A549 (cell line): ENCODE measurements at regions not wholly inside any gene's neighbourhood (a gene's known extent, or its start where the extent isn't known, plus 50 kb on each side); places are given as distances from the start of the nearest gene placed in this dataset.

ENCODE experiments used
- ATAC-seq, 2 experiments: fragments of 200-7000 bp in 1 of 2; fragments of >200 bp in 1 of 2; cut with Nextera tagmentation in 1 of 2; cut with Tn5 transposase in 1 of 2; 3 replicates each; pipeline versions ENCODE4 v1.8.0 to v1.9.1; 2018 to 2020; ENCODE audit warnings: mild to moderate bottlenecking in 1 of 2, moderate library complexity in 1 of 2
- CTCF ChIA-PET: fragments of 300-600 bp; sonication (Branson Sonifier 250); formaldehyde crosslinking; extraction: SDS; loops from one replicate; lab custom pipeline; 2021; ENCODE audit warnings: antibody characterized with exemption, inconsistent platforms; lab: Yijun Ruan, JAX
- POLR2A ChIA-PET: fragments of 350-600 bp; formaldehyde crosslinking; extraction: SDS; loops from one replicate; lab custom pipeline; 2021; ENCODE audit warnings: antibody characterized with exemption, inconsistent platforms; lab: Yijun Ruan, JAX
- DNase-seq, 2 experiments: peaks; one replicate each; pipeline versions ENCODE4 v3.0.0 to v3.0.0-alpha.2; 2011 to 2016; ENCODE audit warnings: low read depth in 1 of 2, low spot score in 1 of 2
- FAIRE-seq: peaks from 2 replicates; lab custom pipeline; 2011; peaks lifted over from hg19 to GRCh38; lab: Jason Lieb, UNC
- H3K27ac ChIP-seq, 2 experiments: fragments of >200 bp; sonication (Bioruptor Twin); formaldehyde crosslinking; 3 replicates each; pipeline ENCODE4 v1.5.1; 2016 to 2017
- H3K4me1 ChIP-seq: fragments of >200 bp; sonication (Bioruptor Twin); formaldehyde crosslinking; 3 replicates; pipeline ENCODE4 v1.6.1; 2016
- H3K4me2 ChIP-seq: fragments of >200 bp; sonication (Bioruptor Twin); formaldehyde crosslinking; 3 replicates; pipeline ENCODE4 v1.6.1; 2016
- H3K4me3 ChIP-seq: fragments of >200 bp; sonication (Bioruptor Twin); formaldehyde crosslinking; 3 replicates; pipeline ENCODE4 v1.5.1; 2016
- H3K9me3 ChIP-seq: fragments of >200 bp; sonication (Bioruptor Twin); formaldehyde crosslinking; 3 replicates; pipeline ENCODE4 v1.6.1; 2016
- CBX2 ChIP-seq: fragments of 200-600 bp; sonication (generic); IDR thresholded peaks from 2 replicates; pipeline ENCODE4 v1.6.1; 2016; ENCODE audit warnings: low read depth, mild to moderate bottlenecking, borderline replicate concordance
- CEBPB ChIP-seq, 2 experiments: fragments of >200 bp in 1 of 2; sonication (Bioruptor Twin) in 1 of 2; formaldehyde crosslinking in 1 of 2; IDR thresholded peaks; 2 replicates each; pipeline ENCODE4 v1.6.1; 2012 to 2016
- CHD2 ChIP-seq: fragments of 150-350 bp; IDR thresholded peaks from 2 replicates; pipeline ENCODE4 v1.6.1; 2014; ENCODE audit warnings: low read length; ENCODE audit not compliant: partially characterized antibody
- CHD4 ChIP-seq: fragments of 200-600 bp; sonication (generic); IDR thresholded peaks from 2 replicates; pipeline ENCODE4 v1.6.1; 2016; ENCODE audit warnings: antibody characterized with exemption, mild to moderate bottlenecking, borderline replicate concordance
- EP300 ChIP-seq, 2 experiments: fragments of >200 bp; sonication (Bioruptor Twin); formaldehyde crosslinking; IDR thresholded peaks; 2 replicates in 1 of 2; 3 replicates in 1 of 2; pipeline ENCODE4 v1.6.1; 2016 to 2017
- ESRRA ChIP-seq: fragments of 150-350 bp; IDR thresholded peaks from 2 replicates; pipeline ENCODE4 v1.6.1; 2014; ENCODE audit warnings: mild to moderate bottlenecking, low read length, borderline replicate concordance
- FOSB ChIP-seq: fragments of 250-450 bp; sonication (Bioruptor Pico); IDR thresholded peaks from 2 replicates; pipeline ENCODE4 v1.5.0; 2020; ENCODE audit warnings: mild to moderate bottlenecking, moderate library complexity
- GATA3 ChIP-seq: IDR thresholded peaks from 2 replicates; pipeline ENCODE4 v1.6.1; 2012; ENCODE audit warnings: borderline replicate concordance
- HDAC2 ChIP-seq: fragments of 200-600 bp; sonication (generic); IDR thresholded peaks from 2 replicates; pipeline ENCODE4 v1.6.1; 2016
- HEYL ChIP-seq: fragments of 250-450 bp; sonication (Bioruptor Pico); IDR thresholded peaks from 2 replicates; pipeline ENCODE4 v1.8.0; 2021; ENCODE audit warnings: mild to moderate bottlenecking, moderate library complexity
- HOXA7 ChIP-seq: fragments of 250-450 bp; sonication (Bioruptor Pico); IDR thresholded peaks from 2 replicates; pipeline ENCODE4 v1.5.0; 2020; ENCODE audit warnings: mild to moderate bottlenecking, moderate library complexity
- JUNB ChIP-seq: fragments of >200 bp; sonication (Bioruptor Twin); formaldehyde crosslinking; IDR thresholded peaks from 2 replicates; pipeline ENCODE4 v1.6.1; 2016
- KDM1A ChIP-seq: fragments of 200-600 bp; sonication (generic); IDR thresholded peaks from 2 replicates; pipeline ENCODE4 v1.6.1; 2016; ENCODE audit warnings: low read depth, mild to moderate bottlenecking
- KDM5A ChIP-seq: fragments of 200-600 bp; sonication (generic); IDR thresholded peaks from 2 replicates; pipeline ENCODE4 v1.6.1; 2016; ENCODE audit warnings: antibody characterized with exemption, mild to moderate bottlenecking
- MAFK ChIP-seq: fragments of 450-650 bp; IDR thresholded peaks from 2 replicates; pipeline ENCODE4 v1.6.1; 2014; ENCODE audit not compliant: partially characterized antibody
- MAX ChIP-seq: IDR thresholded peaks from 2 replicates; pipeline ENCODE4 v1.6.1; 2012
- MAZ ChIP-seq: fragments of 150-350 bp; IDR thresholded peaks from 2 replicates; pipeline ENCODE4 v1.6.1; 2014; ENCODE audit warnings: antibody characterized with exemption, low read depth, low read length, borderline replicate concordance
- MYC ChIP-seq: IDR thresholded peaks from 2 replicates; pipeline ENCODE4 v1.6.1; 2012; ENCODE audit warnings: mild to moderate bottlenecking, inconsistent platforms, low read length, improper control_type of control experiment, borderline replicate concordance
- NFE2L2 ChIP-seq: fragments of 150-350 bp; conservative IDR thresholded peaks from 2 replicates; pipeline ENCODE4 v1.6.1; 2014; ENCODE audit warnings: low read length
- PHF8 ChIP-seq: fragments of 200-600 bp; sonication (generic); IDR thresholded peaks from 2 replicates; pipeline ENCODE4 v1.6.1; 2016; ENCODE audit warnings: low read depth, mild to moderate bottlenecking, antibody characterized with exemption, moderate library complexity, borderline replicate concordance
- POLR2A ChIP-seq: IDR thresholded peaks from 2 replicates; pipeline ENCODE4 v1.6.1; 2012; ENCODE audit warnings: mild to moderate bottlenecking, low read length
- POLR2AphosphoS2 ChIP-seq: conservative IDR thresholded peaks from 2 replicates; pipeline ENCODE4 v1.6.1; 2012; ENCODE audit warnings: low read length, improper control_type of control experiment, inconsistent platforms
- RFX5 ChIP-seq: fragments of 450-650 bp; IDR thresholded peaks from 2 replicates; pipeline ENCODE4 v1.7.1; 2014; ENCODE audit warnings: antibody characterized with exemption, mild to moderate bottlenecking, moderate library complexity
- RNF2 ChIP-seq: fragments of 200-600 bp; sonication (generic); IDR thresholded peaks from 2 replicates; pipeline ENCODE4 v1.6.1; 2016; ENCODE audit warnings: low read depth, mild to moderate bottlenecking, antibody characterized with exemption, moderate library complexity, borderline replicate concordance
- SREBF2 ChIP-seq: fragments of 450-650 bp; IDR thresholded peaks from 2 replicates; pipeline ENCODE4 v1.6.1; 2014; ENCODE audit warnings: mild to moderate bottlenecking, moderate library complexity
- TFCP2L1 ChIP-seq: fragments of 250-450 bp; sonication (Bioruptor Pico); IDR thresholded peaks from 2 replicates; pipeline ENCODE4 v1.5.0; 2021; ENCODE audit warnings: mild to moderate bottlenecking
- USF2 ChIP-seq: fragments of 450-650 bp; IDR thresholded peaks from 2 replicates; pipeline ENCODE4 v1.6.1; 2014; ENCODE audit warnings: antibody characterized with exemption
- ZNF302 ChIP-seq: fragments of 250-450 bp; sonication (Bioruptor Pico); IDR thresholded peaks from 2 replicates; pipeline ENCODE4 v1.9.0; 2021; ENCODE audit warnings: inconsistent platforms, mild to moderate bottlenecking, moderate library complexity
- WGBS: methylation state at CpG from one replicate; pipeline ENCODE4 v1.1.6; 2017; ENCODE audit errors: missing lambda C conversion rate; 5-methylcytosine and 5-hydroxymethylcytosine counted together

GRCh38 chr1:79295967-79296366, 289.4 kb upstream of the ADGRL4 start:
- TF ChIP-seq ZNF302 (CRISPR knock-in tag) (no peak), SREBF2 (no peak), MAX (no peak), FOSB (no peak), EP300 (IDR thresholded peaks at IDR 0.05) (no peak), MAZ (no peak), CBX2 (no peak), KDM5A (no peak), NFE2L2 (no peak), CEBPB (IDR thresholded peaks at IDR 0.05) (no peak), TFCP2L1 (CRISPR knock-in tag) (no peak), RFX5 (no peak), PHF8 (no peak), CHD2 (no peak), POLR2AphosphoS2 (no peak), JUNB (no peak), USF2 (no peak)
- TF ChIP-seq, all 56 proteins: peak for 0
- FAIRE-seq (no peak), DNase-seq (no peak), ATAC-seq (no peak)
- Histone ChIP-seq H3K4me3 (no peak overlapping the region), H3K4me2 (no peak overlapping the region), H3K9me3 (no peaks in the 10 kb centered on the region), H3K4me1 (no peaks in the 10 kb centered on the region), H3K27ac (no peak overlapping the region)
- WGBS: 33% methylated on average over 3 of the region's 3 CpGs
- CTCF ChIA-PET: no interaction called here
- POLR2A ChIA-PET: no interaction called here

- 80% methylated on average over 1 of the region's 1 CpG for WGBS
- no peak overlapping the region for H3K4me2 ChIP-seq
Observed at GRCh38 chr1:79293611-79294010, 287.1 kb upstream of the ADGRL4 start.

GRCh38 chr1:79290927-79291474, 284.5 kb upstream of the ADGRL4 start:
- no peak for ATAC-seq
- Histone ChIP-seq H3K4me3 (no peak overlapping the region), H3K9me3 (no peaks in the 10 kb centered on the region), H3K27ac (no peak overlapping the region), H3K4me2 (no peak overlapping the region), H3K4me1 (no peaks in the 10 kb centered on the region)
- ChIA-PET CTCF (no interaction called here), POLR2A (no interaction called here)
- FAIRE-seq: no peak
- 40% methylated on average over 7 of the region's 7 CpGs for WGBS
- TF ChIP-seq RNF2 (no peak), TFCP2L1 (CRISPR knock-in tag) (no peak), HEYL (CRISPR knock-in tag) (no peak), RFX5 (no peak), MAX (no peak), ESRRA (no peak), POLR2A (no peak), MYC (no peak), HDAC2 (no peak)
- DNase-seq: no peak

More at GRCh38 chr1:79293611-79294010, 287.1 kb upstream of the ADGRL4 start:
- Histone ChIP-seq H3K4me1 (no peaks in the 10 kb centered on the region), H3K9me3 (no peaks in the 10 kb centered on the region), H3K4me3 (no peak overlapping the region), H3K27ac (no peak overlapping the region)
- ATAC-seq (no peak), DNase-seq (no peak), FAIRE-seq (no peak)
- TF ChIP-seq GATA3 (no peak), CHD4 (no peak), KDM1A (no peak), HOXA7 (CRISPR knock-in tag) (no peak), MAFK (no peak), KDM5A (no peak), POLR2AphosphoS2 (no peak)
- POLR2A ChIA-PET: no interaction called here
- CTCF ChIA-PET: interaction anchor here (1.1 kb wide), 1 partner anchor 60 kb away, joined by 3 read pairs; no protein-coding TSS in a partner anchor
